Esophagus muscularis mucosa (tissue), 4 donors: ENCODE measurements at regions not wholly inside any gene's neighbourhood (a gene's known extent, or its start where the extent isn't known, plus 50 kb on each side); places are given as distances from the start of the nearest gene placed in this dataset.

Source experiments
- EP300 ChIP-seq: sonication (generic); formaldehyde crosslinking; IDR thresholded peaks from one replicate; pipeline ENCODE4 v1.6.1; 2017; ENCODE audit warnings: antibody characterized with exemption
- POLR2A ChIP-seq: fragments of 450-650 bp; IDR thresholded peaks from one replicate; pipeline ENCODE4 v1.6.1; 2017; ENCODE audit warnings: antibody characterized with exemption, moderate library complexity, mild to moderate bottlenecking, low read depth
- POLR2AphosphoS5 ChIP-seq, 2 donors: sonication (generic); formaldehyde crosslinking; IDR thresholded peaks; one replicate each; pipeline ENCODE4 v1.6.1; 2017; ENCODE audit warnings: antibody characterized with exemption in 2 of 2
- TF ChIP-seq, protein P1 (sequence below), 3 experiments: fragments of 200-600 bp in 2 of 3; fragments of 450-650 bp in 1 of 3; sonication (generic) in 2 of 3; IDR thresholded peaks; one replicate each; pipeline ENCODE4 v1.5.1; 2017 to 2019; ENCODE audit warnings: antibody characterized with exemption in 3 of 3, mild to moderate bottlenecking in 2 of 3, moderate library complexity in 1 of 3

DNA sequence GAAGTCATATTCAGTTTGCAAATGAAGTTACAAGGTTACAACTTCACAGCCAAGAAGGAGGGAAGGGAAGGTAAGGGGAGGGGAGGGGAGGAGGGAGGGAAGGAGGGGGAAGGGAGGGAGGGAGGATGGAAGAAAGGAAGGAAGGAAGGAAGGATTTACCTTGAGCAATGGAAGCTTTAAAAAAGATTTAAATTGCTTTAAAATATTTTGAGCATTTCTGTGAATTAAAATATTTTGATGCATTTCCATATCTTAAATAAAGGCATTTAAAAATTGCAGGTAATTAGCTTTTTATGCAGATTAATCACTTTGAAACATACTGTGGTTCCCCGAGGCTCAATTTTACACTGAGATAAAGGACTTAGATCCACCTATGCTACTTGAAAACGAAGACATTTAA lies 618.0 kb downstream of the TFAP2A start:
- TF ChIP-seq, protein P1, sequence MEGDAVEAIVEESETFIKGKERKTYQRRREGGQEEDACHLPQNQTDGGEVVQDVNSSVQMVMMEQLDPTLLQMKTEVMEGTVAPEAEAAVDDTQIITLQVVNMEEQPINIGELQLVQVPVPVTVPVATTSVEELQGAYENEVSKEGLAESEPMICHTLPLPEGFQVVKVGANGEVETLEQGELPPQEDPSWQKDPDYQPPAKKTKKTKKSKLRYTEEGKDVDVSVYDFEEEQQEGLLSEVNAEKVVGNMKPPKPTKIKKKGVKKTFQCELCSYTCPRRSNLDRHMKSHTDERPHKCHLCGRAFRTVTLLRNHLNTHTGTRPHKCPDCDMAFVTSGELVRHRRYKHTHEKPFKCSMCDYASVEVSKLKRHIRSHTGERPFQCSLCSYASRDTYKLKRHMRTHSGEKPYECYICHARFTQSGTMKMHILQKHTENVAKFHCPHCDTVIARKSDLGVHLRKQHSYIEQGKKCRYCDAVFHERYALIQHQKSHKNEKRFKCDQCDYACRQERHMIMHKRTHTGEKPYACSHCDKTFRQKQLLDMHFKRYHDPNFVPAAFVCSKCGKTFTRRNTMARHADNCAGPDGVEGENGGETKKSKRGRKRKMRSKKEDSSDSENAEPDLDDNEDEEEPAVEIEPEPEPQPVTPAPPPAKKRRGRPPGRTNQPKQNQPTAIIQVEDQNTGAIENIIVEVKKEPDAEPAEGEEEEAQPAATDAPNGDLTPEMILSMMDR (IDR thresholded peaks at IDR 0.05) = no peak
- no peak for TF ChIP-seq POLR2AphosphoS5 (IDR thresholded peaks at IDR 0.05)
- no peak for TF ChIP-seq POLR2A
- no peak for TF ChIP-seq EP300
